ENCODE measurements at regions not wholly inside any gene's neighbourhood (a gene's known extent, or its start where the extent isn't known, plus 50 kb on each side); places are given as distances from the start of the nearest gene placed in this dataset.

- WGBS, 2 donors (ENCODE audit: extremely low coverage in 2 of 2, insufficient read length in 2 of 2, insufficient replicate concordance in 1 of 2), result no CpG with 5 or more reads among the region's 16 CpGs
- Histone ChIP-seq H3K9me3 (replicated peaks in 1 of 2; ENCODE audit: control insufficient read depth in 2 of 2, insufficient read depth in 1 of 2, low read depth in 1 of 2, low read length in 2 of 2) (no peaks in the 10 kb centered on the region), H2AK5ac (ENCODE audit: low read depth, low read length) (no peak overlapping the region), H3K4me2 (ENCODE audit: insufficient read depth, low read length, poor library complexity, severe bottlenecking) (no peak overlapping the region), H4K91ac (ENCODE audit: low read depth, low read length, poor library complexity) (no peak overlapping the region), H3K4me3 (ENCODE audit: low read length in 2 of 2) (no peak overlapping the region), H2AFZ (ENCODE audit: low read length) (no peak overlapping the region), H2BK120ac (ENCODE audit: low read depth, low read length) (no peak overlapping the region), H3K4me1 (ENCODE audit: control insufficient read depth in 2 of 2, insufficient read depth in 1 of 2, low read depth in 1 of 2, low read length in 2 of 2) (peaks cover 0 to 2% of the 10 kb centered on the region in 2 donors), H3K9ac (ENCODE audit: low read depth, low read length, poor library complexity) (peak overlapping the region; percentile 72), H2BK12ac (ENCODE audit: low read length) (no peak overlapping the region), H3K4ac (ENCODE audit: low read length) (no peak overlapping the region), H3K14ac (ENCODE audit: low read length) (no peak overlapping the region), H3K18ac (ENCODE audit: low read length) (no peak overlapping the region), H3K23ac (ENCODE audit: low read depth, low read length, poor library complexity) (no peak overlapping the region), H3K27me3 (ENCODE audit: control insufficient read depth in 3 of 3, insufficient read depth in 3 of 3, low read depth in 1 of 3, low read length in 3 of 3) (peaks cover 0 to 15% (median 1%) of the 10 kb centered on the region in 3 experiments), H3K36me3 (replicated peaks in 1 of 2; ENCODE audit: control insufficient read depth in 2 of 2, insufficient read depth in 2 of 2, low read length in 2 of 2) (no peaks in the 10 kb centered on the region), H2BK5ac (ENCODE audit: low read length) (no peak overlapping the region), H3K79me1 (ENCODE audit: low read depth, low read length) (no peaks in the 10 kb centered on the region), H2BK15ac (ENCODE audit: low read length) (no peak overlapping the region), H4K8ac (ENCODE audit: low read depth, low read length) (no peak overlapping the region), H3K27ac (replicated peaks; ENCODE audit: low read length) (no peak overlapping the region)
- DNase-seq (ENCODE audit: low spot score), result no peak
These were observed 304.6 kb upstream of the FOXF1 start for GRCh38 chr16:86205521-86206245.

- no peak overlapping the region for H2BK15ac ChIP-seq (ENCODE audit: low read length)
- H2BK12ac ChIP-seq (ENCODE audit: low read length), result no peak overlapping the region
- no peak overlapping the region for H3K27ac ChIP-seq (replicated peaks; ENCODE audit: low read length)
- H3K79me1 ChIP-seq (ENCODE audit: low read depth, low read length), result no peaks in the 10 kb centered on the region
- no CpG with 5 or more reads among the region's 5 CpGs for WGBS, 2 donors (ENCODE audit: extremely low coverage in 2 of 2, insufficient read length in 2 of 2, insufficient replicate concordance in 1 of 2)
- H2AK5ac ChIP-seq (ENCODE audit: low read depth, low read length), result peak overlapping the region; percentile 1
- no peaks in the 10 kb centered on the region for H3K9me3 ChIP-seq (replicated peaks in 1 of 2; ENCODE audit: control insufficient read depth in 2 of 2, insufficient read depth in 1 of 2, low read depth in 1 of 2, low read length in 2 of 2)
- no peak overlapping the region for H3K4ac ChIP-seq (ENCODE audit: low read length)
- H3K4me1 ChIP-seq (ENCODE audit: control insufficient read depth in 2 of 2, insufficient read depth in 1 of 2, low read depth in 1 of 2, low read length in 2 of 2), result peaks cover 0 to 2% of the 10 kb centered on the region in 2 donors
- H3K36me3 ChIP-seq (replicated peaks in 1 of 2; ENCODE audit: control insufficient read depth in 2 of 2, insufficient read depth in 2 of 2, low read length in 2 of 2), result no peaks in the 10 kb centered on the region
- H3K4me2 ChIP-seq (ENCODE audit: insufficient read depth, low read length, poor library complexity, severe bottlenecking), result no peak overlapping the region
- H2BK120ac ChIP-seq (ENCODE audit: low read depth, low read length), result no peak overlapping the region
- H2AFZ ChIP-seq (ENCODE audit: low read length), result no peak overlapping the region
- DNase-seq (ENCODE audit: low spot score), result no peak
- H3K18ac ChIP-seq (ENCODE audit: low read length), result peak overlapping the region; percentile 72
- H4K91ac ChIP-seq (ENCODE audit: low read depth, low read length, poor library complexity), result no peak overlapping the region
- no peak overlapping the region for H2BK5ac ChIP-seq (ENCODE audit: low read length)
- no peak overlapping the region for H4K8ac ChIP-seq (ENCODE audit: low read depth, low read length)
- H3K23ac ChIP-seq (ENCODE audit: low read depth, low read length, poor library complexity), result no peak overlapping the region
- H3K4me3 ChIP-seq (ENCODE audit: low read length in 2 of 2), result no peak overlapping the region
- peaks cover 0 to 1% (median 0%) of the 10 kb centered on the region in 3 experiments for H3K27me3 ChIP-seq (ENCODE audit: control insufficient read depth in 3 of 3, insufficient read depth in 3 of 3, low read depth in 1 of 3, low read length in 3 of 3)
- H3K9ac ChIP-seq (ENCODE audit: low read depth, low read length, poor library complexity), result no peak overlapping the region
- H3K14ac ChIP-seq (ENCODE audit: low read length), result no peak overlapping the region
These were observed 303.0 kb upstream of the FOXF1 start for GRCh38 chr16:86207350-86207749.

GRCh38 chr16:86209202-86209601, 301.1 kb upstream of the FOXF1 start:
- no peak overlapping the region for H3K14ac ChIP-seq (ENCODE audit: low read length)
- peaks cover 0 to 1% (median 0%) of the 10 kb centered on the region in 3 experiments for H3K27me3 ChIP-seq (ENCODE audit: control insufficient read depth in 3 of 3, insufficient read depth in 3 of 3, low read depth in 1 of 3, low read length in 3 of 3)
- H3K36me3 ChIP-seq (replicated peaks in 1 of 2; ENCODE audit: control insufficient read depth in 2 of 2, insufficient read depth in 2 of 2, low read length in 2 of 2), result no peaks in the 10 kb centered on the region
- no peak overlapping the region for H4K91ac ChIP-seq (ENCODE audit: low read depth, low read length, poor library complexity)
- no peak overlapping the region for H3K27ac ChIP-seq (replicated peaks; ENCODE audit: low read length)
- H2AFZ ChIP-seq (ENCODE audit: low read length), result no peak overlapping the region
- H3K4me2 ChIP-seq (ENCODE audit: insufficient read depth, low read length, poor library complexity, severe bottlenecking), result no peak overlapping the region
- H3K18ac ChIP-seq (ENCODE audit: low read length), result no peak overlapping the region
- no peak overlapping the region for H2BK15ac ChIP-seq (ENCODE audit: low read length)
- H2BK12ac ChIP-seq (ENCODE audit: low read length), result no peak overlapping the region
- no peak for DNase-seq (ENCODE audit: low spot score)
- no CpG with 5 or more reads among the region's 2 CpGs for WGBS, 2 donors (ENCODE audit: extremely low coverage in 2 of 2, insufficient read length in 2 of 2, insufficient replicate concordance in 1 of 2)
- no peaks in the 10 kb centered on the region for H3K79me1 ChIP-seq (ENCODE audit: low read depth, low read length)
- no peak overlapping the region for H3K4ac ChIP-seq (ENCODE audit: low read length)
- no peak overlapping the region for H3K23ac ChIP-seq (ENCODE audit: low read depth, low read length, poor library complexity)
- H2AK5ac ChIP-seq (ENCODE audit: low read depth, low read length), result no peak overlapping the region
- no peak overlapping the region for H2BK120ac ChIP-seq (ENCODE audit: low read depth, low read length)
- no peak overlapping the region for H3K4me3 ChIP-seq (ENCODE audit: low read length in 2 of 2)
- no peak overlapping the region for H3K9ac ChIP-seq (ENCODE audit: low read depth, low read length, poor library complexity)
- no peak overlapping the region for H4K8ac ChIP-seq (ENCODE audit: low read depth, low read length)
- H3K4me1 ChIP-seq (ENCODE audit: control insufficient read depth in 2 of 2, insufficient read depth in 1 of 2, low read depth in 1 of 2, low read length in 2 of 2), result peaks cover 0 to 2% of the 10 kb centered on the region in 2 donors
- peaks cover 0 to 2% of the 10 kb centered on the region in 2 donors for H3K9me3 ChIP-seq (replicated peaks in 1 of 2; ENCODE audit: control insufficient read depth in 2 of 2, insufficient read depth in 1 of 2, low read depth in 1 of 2, low read length in 2 of 2)
- H2BK5ac ChIP-seq (ENCODE audit: low read length), result no peak overlapping the region

- Histone ChIP-seq H2BK12ac (ENCODE audit: low read length) (no peak overlapping the region), H2BK15ac (ENCODE audit: low read length) (no peak overlapping the region), H3K4ac (ENCODE audit: low read length) (no peak overlapping the region), H2BK120ac (ENCODE audit: low read depth, low read length) (no peak overlapping the region), H3K27me3 (ENCODE audit: control insufficient read depth in 3 of 3, insufficient read depth in 3 of 3, low read depth in 1 of 3, low read length in 3 of 3) (peaks cover 0 to 1% (median 0%) of the 10 kb centered on the region in 3 experiments), H3K9ac (ENCODE audit: low read depth, low read length, poor library complexity) (no peak overlapping the region), H3K4me2 (ENCODE audit: insufficient read depth, low read length, poor library complexity, severe bottlenecking) (no peak overlapping the region), H3K27ac (replicated peaks; ENCODE audit: low read length) (no peak overlapping the region), H3K4me3 (ENCODE audit: low read length in 2 of 2) (no peak overlapping the region), H3K4me1 (ENCODE audit: control insufficient read depth in 2 of 2, insufficient read depth in 1 of 2, low read depth in 1 of 2, low read length in 2 of 2) (peaks cover 0 to under 1% of the 10 kb centered on the region in 2 donors), H3K23ac (ENCODE audit: low read depth, low read length, poor library complexity) (no peak overlapping the region), H3K14ac (ENCODE audit: low read length) (no peak overlapping the region), H2BK5ac (ENCODE audit: low read length) (no peak overlapping the region), H3K9me3 (replicated peaks in 1 of 2; ENCODE audit: control insufficient read depth in 2 of 2, insufficient read depth in 1 of 2, low read depth in 1 of 2, low read length in 2 of 2) (peaks cover 0 to 2% of the 10 kb centered on the region in 2 donors), H2AK5ac (ENCODE audit: low read depth, low read length) (no peak overlapping the region), H4K8ac (ENCODE audit: low read depth, low read length) (no peak overlapping the region), H2AFZ (ENCODE audit: low read length) (no peak overlapping the region), H3K36me3 (replicated peaks in 1 of 2; ENCODE audit: control insufficient read depth in 2 of 2, insufficient read depth in 2 of 2, low read length in 2 of 2) (no peaks in the 10 kb centered on the region), H4K91ac (ENCODE audit: low read depth, low read length, poor library complexity) (no peak overlapping the region), H3K79me1 (ENCODE audit: low read depth, low read length) (no peaks in the 10 kb centered on the region), H3K18ac (ENCODE audit: low read length) (no peak overlapping the region)
- no peak for DNase-seq (ENCODE audit: low spot score)
- WGBS, 2 donors (ENCODE audit: extremely low coverage in 2 of 2, insufficient read length in 2 of 2, insufficient replicate concordance in 1 of 2), result no CpG with 5 or more reads among the region's 19 CpGs
These were observed 299.7 kb upstream of the FOXF1 start for GRCh38 chr16:86210403-86211193.
